HG02973 (cell line): ENCODE measurements at regions not wholly inside any gene's neighbourhood (a gene's known extent, or its start where the extent isn't known, plus 50 kb on each side); places are given as distances from the start of the nearest gene placed in this dataset.
"Not testable (repeated sequence)": the region's sequence is repeated elsewhere in the genome, so short reads cannot be mapped to it uniquely, and the experiment has no call there.

Source experiments
- ATAC-seq: cut with Tn5 transposase; IDR thresholded peaks from one replicate; pipeline ENCODE4 v1.9.1; 2021; ENCODE audit warnings: moderate library complexity; ENCODE audit not compliant: unreplicated experiment

DNA sequence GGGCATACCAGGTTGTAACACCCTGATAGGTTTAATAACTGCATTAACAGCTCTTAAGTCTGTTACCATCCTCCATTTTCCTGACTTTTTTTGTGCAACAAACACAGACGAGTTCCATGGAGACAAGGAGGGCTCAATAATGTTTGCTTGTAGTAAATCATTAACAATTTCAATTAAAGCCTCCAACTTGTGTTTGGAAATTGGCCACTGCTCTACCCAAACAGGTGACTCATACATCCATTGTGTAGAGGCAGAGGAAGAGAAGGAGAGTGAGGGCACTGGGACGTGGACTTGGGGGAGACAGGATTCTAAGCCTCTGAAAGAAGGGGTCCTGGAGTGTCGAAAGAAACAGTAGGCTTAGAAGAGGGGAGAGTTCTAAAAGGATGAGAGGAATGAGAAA, 213.6 kb upstream of the KCNN2 start:
- ATAC-seq, result no peak

DNA sequence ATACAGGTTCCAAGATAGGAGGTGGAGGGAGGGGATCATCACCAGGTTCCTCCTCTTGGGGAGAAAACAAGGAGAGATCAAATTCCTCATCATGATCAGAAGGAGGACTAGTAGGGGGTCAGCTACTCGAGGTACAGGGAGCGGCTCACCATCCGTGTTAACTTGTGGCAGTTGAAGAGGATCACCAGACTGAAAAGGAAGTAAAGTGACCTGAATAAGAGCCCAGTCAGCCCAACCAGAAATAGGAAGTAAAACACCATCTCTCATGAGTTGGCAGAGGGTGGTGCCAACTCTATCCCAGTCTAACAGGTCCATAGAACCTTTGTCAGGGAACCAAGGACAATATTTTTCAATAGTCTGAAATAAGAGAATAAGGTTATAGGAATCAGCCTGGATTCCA, 213.1 kb upstream of the KCNN2 start:
- not testable (repeated sequence) for ATAC-seq

DNA sequence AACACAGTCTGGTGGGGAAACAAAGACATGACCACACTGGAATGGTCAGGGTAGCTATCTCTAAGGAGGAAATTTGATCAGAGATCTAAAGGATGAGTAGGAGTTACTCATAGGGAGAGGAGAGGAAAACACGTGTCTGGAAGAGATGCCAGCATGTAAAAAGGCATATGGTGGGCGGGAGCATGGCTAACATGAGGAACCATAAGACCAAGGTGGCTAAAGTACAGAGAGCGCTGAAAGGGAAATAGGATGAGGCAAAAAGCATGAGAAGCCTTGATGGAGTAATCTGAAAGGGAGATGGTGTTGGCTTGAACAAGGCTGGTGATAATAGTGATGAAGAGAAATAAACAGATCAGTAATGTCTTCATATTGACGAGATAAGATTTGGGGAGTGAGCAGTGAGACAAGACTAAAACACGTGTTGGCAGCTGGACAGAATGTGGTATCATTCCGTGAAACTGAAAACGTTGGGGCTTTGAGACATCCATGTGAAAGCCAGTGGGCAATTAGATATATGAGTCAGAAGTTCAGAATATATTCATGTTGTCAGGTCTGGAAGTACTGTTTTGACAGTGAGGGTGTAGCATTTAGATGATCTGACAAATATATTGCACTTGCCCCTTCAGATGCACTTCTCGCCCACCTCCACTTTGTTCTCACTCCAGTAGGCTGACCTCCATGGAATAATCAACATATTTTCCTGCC, 209.1 kb upstream of the KCNN2 start:
- ATAC-seq, result no peak

DNA sequence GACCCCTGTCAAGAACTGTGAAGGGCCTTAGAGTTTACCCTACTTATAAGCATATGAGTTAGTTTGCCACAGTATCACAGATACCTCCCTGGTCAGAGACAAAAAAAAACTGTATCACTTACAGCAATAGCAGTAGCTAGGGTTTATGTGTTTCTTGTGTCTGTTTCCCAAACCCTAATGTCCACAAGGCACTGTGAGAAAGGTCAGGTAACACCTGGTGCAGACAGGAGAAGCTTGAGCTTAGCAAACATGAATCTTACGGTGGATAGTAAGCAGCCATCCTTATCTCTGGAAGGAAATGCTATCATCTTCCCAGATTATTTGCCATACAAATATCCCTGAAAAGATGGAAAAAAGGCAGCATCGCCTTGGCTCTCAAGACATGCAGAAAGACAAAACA, 208.5 kb upstream of the KCNN2 start:
- no peak for ATAC-seq

- ATAC-seq, result no peak
These were observed 208.0 kb upstream of the KCNN2 start for GRCh38 chr5:114153833-114154232.

DNA sequence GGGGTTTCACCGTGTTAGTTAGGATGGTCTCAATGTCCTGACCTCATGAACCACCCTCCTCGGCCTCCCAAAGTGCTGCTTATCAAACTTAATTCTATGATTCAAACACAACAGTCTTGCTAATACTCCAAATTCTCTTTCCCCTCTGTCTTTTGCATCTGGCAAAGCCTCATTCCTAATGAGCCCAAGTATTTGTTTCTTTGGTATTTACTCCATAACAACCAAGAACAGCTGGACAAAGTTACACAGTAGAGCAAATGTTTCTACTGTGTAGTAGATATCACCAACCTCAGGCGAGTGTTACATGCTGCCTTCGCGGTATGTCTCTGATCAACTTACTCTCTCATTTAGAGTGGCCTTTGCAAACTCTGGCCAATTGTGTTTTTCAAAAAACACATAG, 195.8 kb upstream of the KCNN2 start:
- no peak for ATAC-seq

DNA sequence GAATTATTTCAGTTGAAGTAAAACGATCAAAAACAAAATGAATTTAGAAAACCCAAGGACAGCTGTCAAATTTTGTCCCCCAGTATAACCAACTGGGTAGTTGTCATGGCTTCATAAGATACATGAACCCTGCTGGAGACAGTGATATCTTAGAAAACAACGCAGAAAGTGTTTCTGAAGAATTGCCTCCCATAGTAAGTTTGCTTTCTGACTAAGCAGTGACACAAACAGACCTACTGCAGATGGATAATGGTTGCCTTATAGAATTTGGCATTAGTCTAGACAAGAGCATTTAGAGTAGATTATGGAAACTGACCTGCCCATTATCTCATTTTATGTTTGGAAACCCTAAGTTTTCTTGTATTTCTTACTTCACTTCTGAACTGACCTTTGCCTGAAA, 187.7 kb upstream of the KCNN2 start:
- ATAC-seq, result no peak

DNA sequence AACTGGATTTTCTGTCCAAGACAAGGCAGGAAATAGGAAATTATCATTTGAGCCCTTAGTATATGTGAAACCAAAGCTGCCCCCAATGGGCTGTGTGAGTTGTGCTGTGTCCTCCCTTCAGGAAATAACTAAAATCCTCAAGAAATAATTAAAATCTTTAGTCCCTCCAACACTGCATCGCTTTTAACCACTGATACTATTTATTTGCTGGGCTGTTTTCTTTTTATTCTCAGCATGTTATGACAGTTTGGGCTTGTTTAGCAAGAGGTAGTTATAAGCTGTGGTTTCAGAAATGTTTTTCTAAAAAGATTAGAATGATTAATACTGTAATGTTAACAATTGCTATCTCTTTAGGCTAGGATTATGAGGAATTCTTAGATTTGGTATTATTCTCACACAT, 187.0 kb upstream of the KCNN2 start:
- no peak for ATAC-seq

- no peak for ATAC-seq
These were observed 185.5 kb upstream of the KCNN2 start for GRCh38 chr5:114176356-114176755.

- ATAC-seq, result no peak
These were observed 182.7 kb upstream of the KCNN2 start for GRCh38 chr5:114179134-114179533.

DNA sequence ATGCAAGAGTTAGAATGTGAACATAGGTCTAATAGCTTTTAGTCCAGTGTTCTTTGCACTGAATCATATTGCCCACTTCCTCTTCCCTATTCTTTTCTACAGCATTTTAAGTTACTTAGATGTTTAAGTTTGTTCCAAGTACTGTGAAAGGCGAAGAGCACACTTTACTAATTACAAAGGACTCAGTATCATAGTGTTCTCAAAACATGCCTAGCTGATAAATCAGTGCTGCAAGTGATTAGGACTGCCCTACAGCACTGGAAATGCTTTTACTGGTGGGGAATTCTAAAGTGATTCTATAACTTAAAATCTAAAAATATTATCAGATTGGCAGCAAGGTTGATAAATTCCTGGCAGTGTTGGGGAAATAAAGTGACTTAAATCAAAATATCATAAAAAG, 177.9 kb upstream of the KCNN2 start:
- ATAC-seq, result no peak

DNA sequence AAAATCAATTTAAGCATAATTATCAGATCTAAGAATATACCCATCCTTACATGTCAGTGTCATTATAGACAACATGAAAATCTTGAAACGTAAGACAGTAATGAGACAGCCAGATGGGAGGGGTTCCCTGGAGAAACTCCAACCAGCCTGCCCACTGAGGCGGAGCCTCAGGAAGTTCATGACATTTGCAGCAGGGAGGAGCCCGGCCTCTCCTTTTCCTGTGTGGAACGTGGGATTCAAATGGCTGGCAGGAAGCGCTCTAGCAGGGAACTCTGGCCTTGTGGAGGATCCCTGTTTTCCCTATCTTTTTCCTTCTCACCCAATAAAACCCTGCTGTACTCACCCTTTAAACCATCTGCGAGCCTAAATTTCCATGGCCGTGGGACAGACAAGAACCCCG, 176.6 kb upstream of the KCNN2 start:
- ATAC-seq, result no peak

DNA sequence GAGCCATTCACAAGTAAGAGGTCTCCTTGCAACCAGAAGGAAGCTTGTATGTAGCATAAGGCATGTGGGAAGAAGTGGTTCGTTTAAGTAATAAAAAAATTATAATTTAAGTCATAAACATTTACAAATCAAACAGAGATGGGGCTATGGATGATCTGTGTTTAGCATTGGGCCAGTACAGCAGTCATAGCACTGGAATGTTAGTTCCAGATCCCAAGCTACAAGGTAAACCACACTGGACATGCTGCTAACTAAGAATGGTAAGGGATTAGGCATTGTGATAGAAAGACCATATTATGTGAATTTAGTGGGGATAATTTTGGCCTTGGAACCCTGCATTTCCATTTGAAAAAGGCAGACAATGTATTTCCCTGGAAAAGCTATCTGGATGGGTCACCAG, 170.4 kb upstream of the KCNN2 start:
- ATAC-seq, result no peak

- ATAC-seq, result no peak
These were observed 169.8 kb upstream of the KCNN2 start for GRCh38 chr5:114192108-114192507.

- no peak for ATAC-seq
These were observed 160.5 kb upstream of the KCNN2 start for GRCh38 chr5:114201332-114201731.

GRCh38 chr5:114204923-114205322, 156.9 kb upstream of the KCNN2 start:
- ATAC-seq, result no peak

DNA sequence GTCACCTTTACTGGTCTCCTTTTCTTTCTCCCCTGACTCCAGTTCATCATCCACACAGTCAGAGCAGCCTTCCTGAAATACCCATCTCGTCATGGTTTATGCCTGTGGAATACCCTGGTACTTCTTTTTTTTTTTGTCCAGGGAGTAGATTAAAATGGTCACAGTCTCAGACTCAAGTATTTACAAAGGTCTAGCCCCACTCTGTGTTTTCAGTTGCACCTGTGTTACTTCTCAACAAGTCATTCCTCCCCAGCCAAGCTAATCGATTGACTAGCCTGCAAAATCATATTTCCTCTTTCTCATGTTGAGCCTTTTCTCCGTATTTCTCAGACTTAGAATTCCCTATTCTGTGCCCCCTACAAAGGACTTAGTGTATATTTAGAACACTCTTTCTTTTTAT, 155.2 kb upstream of the KCNN2 start:
- no peak for ATAC-seq

DNA sequence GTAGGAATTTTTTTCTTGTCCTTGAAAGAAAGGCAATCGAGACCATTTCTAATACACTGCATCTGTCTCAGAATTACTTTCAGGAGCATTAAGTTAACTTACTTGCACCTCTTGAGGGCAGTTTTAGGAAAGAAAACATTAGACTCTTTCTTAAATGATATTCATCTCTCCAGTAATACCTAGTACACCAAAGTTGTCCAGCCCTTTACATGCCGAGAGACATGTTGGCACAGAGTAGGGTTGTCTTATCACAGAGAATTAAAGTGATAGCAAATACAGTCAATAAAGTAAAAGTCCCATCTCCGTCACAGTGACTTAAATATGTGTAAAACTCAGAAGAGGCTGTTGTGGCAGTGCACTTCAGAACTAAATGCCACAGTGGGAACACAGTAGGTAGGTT, 154.3 kb upstream of the KCNN2 start:
- ATAC-seq, result no peak

DNA sequence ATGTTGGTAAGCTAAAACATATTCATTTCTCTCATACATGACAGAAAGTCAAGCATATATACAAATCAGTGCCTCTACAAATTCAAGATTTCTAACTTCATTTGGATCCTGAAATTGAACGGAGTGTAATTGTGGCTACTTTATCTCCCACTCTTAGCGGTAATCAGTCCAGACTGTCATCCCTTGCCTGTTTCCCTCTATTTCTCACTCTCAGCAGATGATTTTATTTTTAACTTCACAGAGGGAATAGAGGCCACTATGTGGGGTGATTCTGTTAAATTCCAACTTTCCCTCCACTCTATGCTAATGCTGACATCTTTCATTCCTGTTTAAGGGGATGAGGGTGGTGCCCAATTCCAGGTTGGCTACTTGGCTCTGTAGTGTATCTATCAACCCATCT, 153.8 kb upstream of the KCNN2 start:
- no peak for ATAC-seq

GRCh38 chr5:114208588-114208987, 153.3 kb upstream of the KCNN2 start:
- no peak for ATAC-seq

- ATAC-seq, result no peak
These were observed 151.2 kb upstream of the KCNN2 start for GRCh38 chr5:114210662-114211061.

GRCh38 chr5:114221807-114222206, 140.1 kb upstream of the KCNN2 start:
- ATAC-seq, result no peak

GRCh38 chr5:114223866-114224265, 138.0 kb upstream of the KCNN2 start:
- ATAC-seq, result peak; percentile 83
